ENCODE measurements at regions not wholly inside any gene's neighbourhood (a gene's known extent, or its start where the extent isn't known, plus 50 kb on each side); places are given as distances from the start of the nearest gene placed in this dataset.

DNA sequence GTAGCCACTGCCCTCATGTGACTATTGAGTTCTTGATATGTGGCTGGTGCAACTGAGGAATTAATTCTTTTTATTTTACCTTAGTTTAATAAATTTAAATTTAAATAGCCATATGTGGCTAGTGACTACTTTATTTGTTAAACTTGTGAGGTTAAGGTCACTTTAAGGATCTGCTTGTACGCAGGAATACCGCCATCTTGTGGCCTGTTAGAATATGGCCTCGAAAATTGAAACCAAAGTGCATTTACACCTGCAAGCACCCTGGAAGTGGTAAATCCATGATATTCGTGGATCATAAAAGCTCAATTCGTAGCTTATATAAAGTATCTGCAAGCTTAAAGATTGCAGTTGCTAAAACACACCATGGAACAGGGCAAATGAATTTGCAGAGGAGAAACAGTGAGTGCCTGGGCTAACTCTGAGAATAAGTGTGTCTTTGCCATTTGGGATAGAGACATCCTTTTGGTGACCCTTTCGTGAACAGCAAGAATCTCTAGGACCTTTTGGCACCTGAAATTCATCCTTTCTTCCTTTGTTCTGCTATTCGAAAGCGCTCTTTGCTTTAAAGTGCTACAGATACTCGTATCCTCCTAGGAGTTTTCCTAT lies 59.9 kb upstream of the REG3A start:
- TF ChIP-seq, protein P1, sequence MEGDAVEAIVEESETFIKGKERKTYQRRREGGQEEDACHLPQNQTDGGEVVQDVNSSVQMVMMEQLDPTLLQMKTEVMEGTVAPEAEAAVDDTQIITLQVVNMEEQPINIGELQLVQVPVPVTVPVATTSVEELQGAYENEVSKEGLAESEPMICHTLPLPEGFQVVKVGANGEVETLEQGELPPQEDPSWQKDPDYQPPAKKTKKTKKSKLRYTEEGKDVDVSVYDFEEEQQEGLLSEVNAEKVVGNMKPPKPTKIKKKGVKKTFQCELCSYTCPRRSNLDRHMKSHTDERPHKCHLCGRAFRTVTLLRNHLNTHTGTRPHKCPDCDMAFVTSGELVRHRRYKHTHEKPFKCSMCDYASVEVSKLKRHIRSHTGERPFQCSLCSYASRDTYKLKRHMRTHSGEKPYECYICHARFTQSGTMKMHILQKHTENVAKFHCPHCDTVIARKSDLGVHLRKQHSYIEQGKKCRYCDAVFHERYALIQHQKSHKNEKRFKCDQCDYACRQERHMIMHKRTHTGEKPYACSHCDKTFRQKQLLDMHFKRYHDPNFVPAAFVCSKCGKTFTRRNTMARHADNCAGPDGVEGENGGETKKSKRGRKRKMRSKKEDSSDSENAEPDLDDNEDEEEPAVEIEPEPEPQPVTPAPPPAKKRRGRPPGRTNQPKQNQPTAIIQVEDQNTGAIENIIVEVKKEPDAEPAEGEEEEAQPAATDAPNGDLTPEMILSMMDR (IDR thresholded peaks at IDR 0.05; ENCODE audit: insufficient read depth, low read length), result peak; percentile 82
- TF ChIP-seq, protein P2, sequence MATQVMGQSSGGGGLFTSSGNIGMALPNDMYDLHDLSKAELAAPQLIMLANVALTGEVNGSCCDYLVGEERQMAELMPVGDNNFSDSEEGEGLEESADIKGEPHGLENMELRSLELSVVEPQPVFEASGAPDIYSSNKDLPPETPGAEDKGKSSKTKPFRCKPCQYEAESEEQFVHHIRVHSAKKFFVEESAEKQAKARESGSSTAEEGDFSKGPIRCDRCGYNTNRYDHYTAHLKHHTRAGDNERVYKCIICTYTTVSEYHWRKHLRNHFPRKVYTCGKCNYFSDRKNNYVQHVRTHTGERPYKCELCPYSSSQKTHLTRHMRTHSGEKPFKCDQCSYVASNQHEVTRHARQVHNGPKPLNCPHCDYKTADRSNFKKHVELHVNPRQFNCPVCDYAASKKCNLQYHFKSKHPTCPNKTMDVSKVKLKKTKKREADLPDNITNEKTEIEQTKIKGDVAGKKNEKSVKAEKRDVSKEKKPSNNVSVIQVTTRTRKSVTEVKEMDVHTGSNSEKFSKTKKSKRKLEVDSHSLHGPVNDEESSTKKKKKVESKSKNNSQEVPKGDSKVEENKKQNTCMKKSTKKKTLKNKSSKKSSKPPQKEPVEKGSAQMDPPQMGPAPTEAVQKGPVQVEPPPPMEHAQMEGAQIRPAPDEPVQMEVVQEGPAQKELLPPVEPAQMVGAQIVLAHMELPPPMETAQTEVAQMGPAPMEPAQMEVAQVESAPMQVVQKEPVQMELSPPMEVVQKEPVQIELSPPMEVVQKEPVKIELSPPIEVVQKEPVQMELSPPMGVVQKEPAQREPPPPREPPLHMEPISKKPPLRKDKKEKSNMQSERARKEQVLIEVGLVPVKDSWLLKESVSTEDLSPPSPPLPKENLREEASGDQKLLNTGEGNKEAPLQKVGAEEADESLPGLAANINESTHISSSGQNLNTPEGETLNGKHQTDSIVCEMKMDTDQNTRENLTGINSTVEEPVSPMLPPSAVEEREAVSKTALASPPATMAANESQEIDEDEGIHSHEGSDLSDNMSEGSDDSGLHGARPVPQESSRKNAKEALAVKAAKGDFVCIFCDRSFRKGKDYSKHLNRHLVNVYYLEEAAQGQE (IDR thresholded peaks at IDR 0.05; ENCODE audit: insufficient replicate concordance, low read depth), result no peak
- TF ChIP-seq POLR2AphosphoS5 (IDR thresholded peaks at IDR 0.05; ENCODE audit: low read depth), result no peak
- no peak for TF ChIP-seq GABPA (IDR thresholded peaks at IDR 0.05; ENCODE audit: low read depth)
- TF ChIP-seq SPI1 (IDR thresholded peaks at IDR 0.05; ENCODE audit: borderline replicate concordance, low read depth), result no peak
